GM12873 (cell line): ENCODE measurements at regions not wholly inside any gene's neighbourhood (a gene's known extent, or its start where the extent isn't known, plus 50 kb on each side); places are given as distances from the start of the nearest gene placed in this dataset.

Experiments
- TF ChIP-seq, protein P1 (sequence below): IDR thresholded peaks from 2 replicates; pipeline ENCODE4 v1.5.1; 2012; ENCODE audit warnings: low read depth, mild to moderate bottlenecking, moderate library complexity, low read length, control low read depth; ENCODE audit not compliant: insufficient read depth; ENCODE audit errors: missing control alignments

DNA sequence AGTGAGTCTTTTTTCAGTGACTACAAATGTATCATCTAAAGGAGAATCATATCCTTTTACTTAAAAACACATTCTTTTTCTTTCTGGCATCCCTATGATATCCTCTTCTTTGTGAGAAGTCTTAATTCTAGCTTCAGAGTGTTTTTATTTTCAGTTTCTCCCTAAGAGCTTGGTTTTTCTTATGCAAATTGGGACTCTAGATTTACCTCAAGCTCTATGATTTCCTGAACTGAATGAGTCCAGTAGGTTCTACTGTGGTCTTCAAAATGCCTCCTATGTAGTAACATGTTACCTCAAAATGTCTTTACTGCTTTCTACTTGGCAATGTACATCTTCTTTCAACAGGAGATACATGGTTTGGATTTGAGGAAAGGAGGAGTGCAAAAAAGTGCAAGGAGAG, 148.2 kb upstream of the C21orf91 start:
- TF ChIP-seq, protein P1, sequence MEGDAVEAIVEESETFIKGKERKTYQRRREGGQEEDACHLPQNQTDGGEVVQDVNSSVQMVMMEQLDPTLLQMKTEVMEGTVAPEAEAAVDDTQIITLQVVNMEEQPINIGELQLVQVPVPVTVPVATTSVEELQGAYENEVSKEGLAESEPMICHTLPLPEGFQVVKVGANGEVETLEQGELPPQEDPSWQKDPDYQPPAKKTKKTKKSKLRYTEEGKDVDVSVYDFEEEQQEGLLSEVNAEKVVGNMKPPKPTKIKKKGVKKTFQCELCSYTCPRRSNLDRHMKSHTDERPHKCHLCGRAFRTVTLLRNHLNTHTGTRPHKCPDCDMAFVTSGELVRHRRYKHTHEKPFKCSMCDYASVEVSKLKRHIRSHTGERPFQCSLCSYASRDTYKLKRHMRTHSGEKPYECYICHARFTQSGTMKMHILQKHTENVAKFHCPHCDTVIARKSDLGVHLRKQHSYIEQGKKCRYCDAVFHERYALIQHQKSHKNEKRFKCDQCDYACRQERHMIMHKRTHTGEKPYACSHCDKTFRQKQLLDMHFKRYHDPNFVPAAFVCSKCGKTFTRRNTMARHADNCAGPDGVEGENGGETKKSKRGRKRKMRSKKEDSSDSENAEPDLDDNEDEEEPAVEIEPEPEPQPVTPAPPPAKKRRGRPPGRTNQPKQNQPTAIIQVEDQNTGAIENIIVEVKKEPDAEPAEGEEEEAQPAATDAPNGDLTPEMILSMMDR = no peak

DNA sequence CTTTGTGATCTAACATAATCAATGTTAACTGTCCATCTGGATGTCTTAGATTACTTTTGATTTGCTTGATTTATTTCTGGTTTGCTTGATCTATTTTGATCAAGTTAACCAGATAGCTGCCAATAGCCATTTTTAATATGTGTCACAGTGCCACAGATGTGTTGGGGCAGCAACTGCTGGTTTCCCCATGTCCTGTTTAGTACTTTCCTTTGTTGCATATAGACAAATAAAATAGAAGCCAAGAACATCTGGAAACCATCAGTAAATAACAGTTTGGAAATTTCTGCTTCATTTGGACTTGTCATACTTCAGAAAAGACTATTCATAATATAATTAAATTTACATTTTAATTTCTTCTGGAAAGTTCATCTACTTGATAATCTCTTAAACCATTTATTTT, 145.6 kb upstream of the C21orf91 start:
- TF ChIP-seq, protein P1 = no peak

DNA sequence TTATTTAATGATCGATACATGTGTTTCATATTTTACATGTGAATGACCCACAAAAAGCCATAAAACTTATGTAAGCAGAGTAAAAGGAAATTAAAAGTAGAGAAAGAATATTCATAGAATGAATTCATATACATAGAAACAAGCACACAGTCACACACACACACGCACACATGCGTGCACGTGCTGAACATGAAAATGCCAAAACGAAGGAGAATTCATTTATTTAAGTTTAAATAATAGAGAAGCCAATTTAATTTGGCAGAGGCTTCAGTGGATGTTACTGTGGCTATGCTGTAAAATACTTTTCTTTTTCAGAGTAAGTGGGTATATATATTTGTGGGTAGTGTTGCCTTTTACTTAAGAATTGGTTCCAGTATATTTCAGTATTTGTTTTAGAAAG, 145.0 kb upstream of the C21orf91 start:
- TF ChIP-seq, protein P1 = no peak

DNA sequence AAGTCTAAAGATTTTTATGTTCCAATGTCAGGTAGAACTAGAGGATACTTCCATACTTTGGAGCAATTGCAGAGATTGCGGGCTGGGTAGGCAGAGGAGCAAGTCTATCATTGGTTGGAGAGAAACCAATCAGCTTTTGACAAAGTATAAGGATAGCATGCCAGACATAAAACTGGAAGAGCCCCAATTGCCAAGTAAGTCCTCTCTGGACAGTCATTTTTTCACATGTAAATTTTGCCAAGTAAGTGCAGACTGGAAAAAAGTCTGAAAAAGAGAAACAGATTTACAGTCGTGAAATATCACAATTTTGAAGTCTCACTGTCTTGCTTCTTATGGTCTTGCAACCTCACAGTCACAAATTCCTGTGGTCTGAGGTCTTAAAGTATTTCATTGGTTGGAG, 131.4 kb upstream of the C21orf91 start:
- TF ChIP-seq, protein P1 = no peak

DNA sequence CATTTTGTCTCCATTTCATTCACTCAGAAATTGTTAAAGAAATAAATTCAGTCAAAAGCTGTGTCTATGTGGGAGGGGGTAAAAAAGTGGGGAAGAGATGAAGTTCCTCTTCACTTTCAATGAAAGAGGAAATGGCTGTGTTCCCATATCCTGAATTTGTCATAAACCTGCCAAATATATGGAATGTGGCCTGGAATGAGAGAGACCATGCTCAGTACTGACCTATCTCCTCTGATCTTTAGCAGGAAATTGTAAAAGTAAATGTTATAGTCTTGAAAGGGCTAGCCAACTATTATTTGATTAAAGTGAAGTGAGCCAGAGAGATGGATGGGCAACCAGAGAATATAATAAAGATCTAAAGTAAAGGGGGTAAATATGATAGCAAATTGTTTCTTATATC, 130.3 kb upstream of the C21orf91 start:
- TF ChIP-seq, protein P1 = no peak

DNA sequence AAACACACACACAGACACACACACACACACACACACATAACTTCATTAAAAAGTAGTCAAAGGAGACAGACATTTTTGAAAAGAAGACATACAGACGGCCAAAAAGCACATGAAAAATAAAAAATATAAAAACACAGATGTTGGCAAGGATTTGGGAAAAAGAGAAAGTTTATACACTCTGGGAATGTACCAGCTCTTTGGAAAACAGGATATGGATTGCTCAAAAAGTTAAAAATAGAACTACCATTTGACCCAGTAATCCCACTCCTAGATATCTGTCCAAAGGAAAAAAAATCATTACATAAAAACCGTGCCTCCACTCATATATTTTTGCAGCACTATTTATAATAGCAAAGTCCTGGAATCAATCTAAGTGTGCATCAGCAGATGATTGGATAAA, 128.4 kb upstream of the C21orf91 start:
- TF ChIP-seq, protein P1 = no peak

DNA sequence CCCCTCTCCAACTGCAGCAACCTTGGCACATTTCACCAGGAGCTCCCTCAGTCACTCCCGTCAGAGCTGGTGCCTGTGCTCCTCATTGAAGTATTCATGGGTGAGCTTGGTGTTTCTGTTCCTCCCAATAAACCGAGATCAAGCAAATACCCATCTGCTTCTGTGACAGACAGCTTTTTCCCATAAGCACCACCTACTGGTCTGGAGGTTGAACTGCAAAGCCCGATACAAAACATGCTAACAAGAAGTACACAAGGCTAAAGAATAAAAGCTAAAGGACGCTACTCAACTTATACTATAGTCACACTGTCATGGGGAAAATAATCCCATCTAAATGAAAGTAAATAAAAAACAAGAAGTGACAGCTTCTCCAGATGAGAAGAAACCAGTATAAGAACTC, 111.9 kb upstream of the C21orf91 start:
- TF ChIP-seq, protein P1 = peak; percentile 62

DNA sequence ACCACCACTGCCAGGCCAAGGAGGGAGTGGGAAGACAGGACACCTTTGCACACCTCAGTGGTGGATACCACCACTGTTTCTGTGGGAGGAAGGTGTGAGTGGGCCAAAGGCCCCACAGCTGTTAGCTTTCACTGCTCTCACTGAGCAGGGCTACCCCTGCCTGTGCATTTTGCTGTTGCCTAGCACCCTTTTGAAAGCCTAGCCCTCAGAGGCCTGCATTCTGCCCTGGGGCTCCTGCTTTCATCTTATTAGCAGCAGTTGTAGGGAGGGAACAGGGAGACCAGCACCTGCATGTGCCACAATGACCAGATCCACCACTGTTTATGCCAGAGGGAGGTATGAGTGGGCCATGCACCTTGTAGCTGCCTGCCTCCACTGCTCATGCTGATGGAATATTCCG, 110.9 kb upstream of the C21orf91 start:
- TF ChIP-seq, protein P1 = no peak
